ENCODE measurements at regions not wholly inside any gene's neighbourhood (a gene's known extent, or its start where the extent isn't known, plus 50 kb on each side); places are given as distances from the start of the nearest gene placed in this dataset.

DNA sequence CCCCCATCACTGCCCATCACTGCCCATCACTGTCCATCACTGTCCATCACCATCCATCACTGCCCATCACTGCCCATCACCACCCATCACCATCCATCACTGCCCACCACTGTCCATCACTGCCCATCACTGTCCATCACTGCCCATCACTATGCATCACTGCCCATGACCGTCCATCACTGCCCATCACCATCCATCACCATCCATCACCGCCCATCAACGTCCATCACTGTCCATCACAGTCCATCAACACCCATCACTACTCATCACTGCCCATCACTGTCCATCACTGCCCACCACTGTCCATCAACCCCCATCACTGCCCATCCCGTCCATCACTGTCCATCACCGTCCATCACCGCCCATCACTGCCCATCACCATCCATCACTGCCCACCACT lies 57.8 kb upstream of the OTOS start:
- Histone ChIP-seq H3K4me1 (no peaks in the 10 kb centered on the region), H3K27me3 (ENCODE audit: low read depth) (peaks cover 10% of the 10 kb centered on the region), H3K27ac (no peak overlapping the region), H3K9me3 (no peaks in the 10 kb centered on the region), H3K4me3 (no peak overlapping the region), H3K36me3 (no peaks in the 10 kb centered on the region)
- intact Hi-C loops (cut with DNase I), result no loop called here
- DNase-seq, result no peak
- no peak for ATAC-seq
- TF ChIP-seq, protein P1, sequence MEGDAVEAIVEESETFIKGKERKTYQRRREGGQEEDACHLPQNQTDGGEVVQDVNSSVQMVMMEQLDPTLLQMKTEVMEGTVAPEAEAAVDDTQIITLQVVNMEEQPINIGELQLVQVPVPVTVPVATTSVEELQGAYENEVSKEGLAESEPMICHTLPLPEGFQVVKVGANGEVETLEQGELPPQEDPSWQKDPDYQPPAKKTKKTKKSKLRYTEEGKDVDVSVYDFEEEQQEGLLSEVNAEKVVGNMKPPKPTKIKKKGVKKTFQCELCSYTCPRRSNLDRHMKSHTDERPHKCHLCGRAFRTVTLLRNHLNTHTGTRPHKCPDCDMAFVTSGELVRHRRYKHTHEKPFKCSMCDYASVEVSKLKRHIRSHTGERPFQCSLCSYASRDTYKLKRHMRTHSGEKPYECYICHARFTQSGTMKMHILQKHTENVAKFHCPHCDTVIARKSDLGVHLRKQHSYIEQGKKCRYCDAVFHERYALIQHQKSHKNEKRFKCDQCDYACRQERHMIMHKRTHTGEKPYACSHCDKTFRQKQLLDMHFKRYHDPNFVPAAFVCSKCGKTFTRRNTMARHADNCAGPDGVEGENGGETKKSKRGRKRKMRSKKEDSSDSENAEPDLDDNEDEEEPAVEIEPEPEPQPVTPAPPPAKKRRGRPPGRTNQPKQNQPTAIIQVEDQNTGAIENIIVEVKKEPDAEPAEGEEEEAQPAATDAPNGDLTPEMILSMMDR (IDR thresholded peaks at IDR 0.05), result no peak

DNA sequence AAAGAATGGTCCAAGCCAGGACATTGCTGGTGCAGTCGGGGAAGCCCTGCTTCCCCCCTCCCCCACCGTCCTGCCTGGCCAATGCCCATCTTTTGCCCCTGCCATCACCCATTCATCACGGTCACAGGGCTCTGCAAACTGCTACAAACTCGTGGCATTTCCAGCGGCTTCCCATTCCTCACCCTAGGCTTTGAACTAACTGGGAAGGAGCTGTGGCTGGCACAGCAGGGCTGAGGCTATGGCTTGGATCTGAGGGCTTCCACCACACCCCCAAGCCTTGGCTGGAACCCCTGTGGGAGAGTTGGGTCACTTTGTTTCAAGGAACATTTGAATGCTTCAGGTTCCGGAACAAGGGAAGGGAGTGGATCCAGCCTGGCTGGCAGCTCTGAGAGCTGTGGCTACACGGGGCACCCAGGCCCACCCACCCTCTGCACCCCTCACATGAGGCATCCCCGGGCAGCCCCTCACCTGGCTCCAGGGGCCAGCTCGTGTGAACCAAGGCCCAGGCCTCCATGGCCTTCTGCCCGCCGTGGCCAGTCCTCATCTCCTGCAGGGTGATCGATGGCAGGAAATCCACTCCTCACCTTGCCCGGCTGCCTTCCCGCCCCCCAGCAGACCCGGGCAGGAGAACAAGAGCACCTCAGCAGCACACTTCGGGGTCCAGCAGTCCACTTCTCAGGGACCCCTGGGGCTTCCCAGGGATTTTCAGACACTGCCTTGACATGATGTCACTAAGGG lies 58.8 kb upstream of the OTOS start:
- Histone ChIP-seq H3K27me3 (ENCODE audit: low read depth) (peaks cover 18% of the 10 kb centered on the region), H3K27ac (no peak overlapping the region), H3K4me1 (no peaks in the 10 kb centered on the region), H3K4me3 (no peak overlapping the region), H3K9me3 (no peaks in the 10 kb centered on the region), H3K36me3 (no peaks in the 10 kb centered on the region)
- DNase-seq (no peak), ATAC-seq (no peak)
- intact Hi-C loops (cut with DNase I), result no loop called here
- TF ChIP-seq, protein P1 (IDR thresholded peaks at IDR 0.05), result no peak

DNA sequence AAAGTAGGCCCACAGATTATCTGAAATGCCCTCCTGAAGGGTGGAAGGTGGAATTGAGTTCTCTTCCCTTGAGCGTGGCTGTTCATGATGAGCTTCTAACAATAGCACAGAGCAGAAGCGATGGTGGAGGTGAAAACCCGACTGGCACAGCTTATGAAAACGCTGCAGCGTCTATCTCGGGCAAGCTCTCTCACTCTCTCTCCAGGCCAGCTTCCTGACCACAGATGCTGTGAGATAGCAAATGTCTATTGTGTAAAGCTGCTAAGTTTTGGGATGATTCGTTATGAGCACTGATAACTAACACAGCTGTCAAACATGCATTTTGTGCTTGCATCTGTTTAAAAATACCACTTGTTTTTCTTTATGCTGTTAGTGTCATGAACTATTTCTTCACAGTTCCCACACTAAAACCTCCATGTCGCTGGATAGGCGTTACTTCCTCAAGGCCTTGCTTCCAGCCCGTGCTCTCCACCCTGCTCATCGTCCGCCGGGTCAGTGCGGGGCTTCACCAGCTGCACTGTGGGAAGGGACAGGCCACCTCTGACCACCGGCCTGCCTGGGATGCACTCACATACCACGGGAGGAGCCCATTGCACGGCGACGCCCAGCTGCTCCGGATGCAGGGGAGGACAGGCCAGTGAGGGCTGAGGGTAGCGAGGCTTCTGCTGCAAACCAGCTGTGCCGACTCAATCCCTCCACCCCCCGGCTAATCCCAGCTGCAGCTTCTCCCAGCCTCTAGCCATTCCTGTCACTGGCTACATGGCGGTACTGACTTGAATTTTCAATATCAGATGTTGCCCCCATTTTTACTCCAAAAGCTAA lies 60.0 kb upstream of the OTOS start:
- TF ChIP-seq, protein P1 (IDR thresholded peaks at IDR 0.05), result no peak
- ATAC-seq (peak; percentile 24 to 39), DNase-seq (no peak)
- Histone ChIP-seq H3K9me3 (no peaks in the 10 kb centered on the region), H3K4me1 (no peaks in the 10 kb centered on the region), H3K36me3 (no peaks in the 10 kb centered on the region), H3K4me3 (no peak overlapping the region), H3K27ac (no peak overlapping the region), H3K27me3 (ENCODE audit: low read depth) (peaks cover 25% of the 10 kb centered on the region)
- intact Hi-C loops (cut with DNase I), result no loop called here

DNA sequence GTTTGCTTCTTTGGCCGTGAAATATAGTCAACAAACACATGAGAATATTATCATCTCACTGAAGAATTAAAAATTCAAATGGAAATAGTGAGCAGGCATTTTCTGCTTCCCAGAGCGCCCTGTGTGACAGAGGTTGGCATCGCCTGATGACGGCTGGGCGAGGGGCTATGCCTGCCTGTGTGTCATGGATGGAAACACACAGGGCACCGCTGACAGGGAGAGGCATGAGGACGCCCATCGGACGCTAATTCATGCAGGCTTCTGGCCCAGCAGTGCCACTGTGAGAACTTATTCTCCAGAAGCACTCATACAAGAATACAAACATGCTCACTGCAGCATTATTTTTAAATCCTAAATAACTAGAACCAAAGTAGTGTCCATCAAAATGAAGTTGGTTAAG lies 61.4 kb upstream of the OTOS start:
- no peaks in the 10 kb centered on the region for H3K4me1 ChIP-seq
- TF ChIP-seq, protein P1 (IDR thresholded peaks at IDR 0.05), result no peak
- H3K27me3 ChIP-seq (ENCODE audit: low read depth), result peaks cover 25% of the 10 kb centered on the region
- H3K36me3 ChIP-seq, result no peaks in the 10 kb centered on the region
- DNase-seq, result no peak
- H3K27ac ChIP-seq, result no peak overlapping the region
- intact Hi-C loops (cut with DNase I), result no loop called here
- peaks cover 5% of the 10 kb centered on the region for H3K9me3 ChIP-seq
- no peak overlapping the region for H3K4me3 ChIP-seq
- ATAC-seq, result no peak

DNA sequence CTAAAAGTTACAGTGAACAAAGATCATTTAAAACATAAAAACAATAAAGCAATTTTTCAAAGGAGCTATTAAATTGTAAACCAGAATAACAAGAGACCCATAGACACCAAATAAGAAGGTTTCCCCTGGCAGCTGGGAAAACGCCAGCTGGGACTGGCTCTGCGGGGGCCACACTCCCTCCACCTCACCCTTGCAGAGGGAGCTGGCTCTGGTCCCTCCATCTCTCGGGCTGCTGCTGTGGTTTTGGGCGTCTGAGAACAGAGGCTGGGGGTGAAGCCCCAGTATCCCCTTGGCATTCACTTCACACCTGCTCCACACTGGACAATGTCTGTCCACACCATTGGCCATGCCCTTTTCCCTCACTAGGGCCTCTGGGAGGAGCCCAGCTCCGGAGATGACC lies 62.1 kb upstream of the OTOS start:
- intact Hi-C loops (cut with DNase I), result no loop called here
- no peak overlapping the region for H3K4me3 ChIP-seq
- DNase-seq (no peak), ATAC-seq (no peak)
- no peaks in the 10 kb centered on the region for H3K36me3 ChIP-seq
- H3K27me3 ChIP-seq (ENCODE audit: low read depth), result peaks cover 25% of the 10 kb centered on the region
- TF ChIP-seq, protein P1 (IDR thresholded peaks at IDR 0.05), result no peak
- peaks cover 5% of the 10 kb centered on the region for H3K9me3 ChIP-seq
- H3K27ac ChIP-seq, result no peak overlapping the region
- H3K4me1 ChIP-seq, result no peaks in the 10 kb centered on the region

Measured in lower lobe of right lung (tissue), 2 donors.